Endothelial cell of umbilical vein (primary cell): ENCODE measurements at regions not wholly inside any gene's neighbourhood (a gene's known extent, or its start where the extent isn't known, plus 50 kb on each side); places are given as distances from the start of the nearest gene placed in this dataset.

Experiments used
- BruUV-seq: library from RNA; stranded (reverse); fragments of 400-500 nt; replicated peaks from 2 replicates; lab custom pipeline; 2021; lab: Mats Ljungman, UMichigan
- CTCF ChIA-PET: fragments of 300-600, 350-600 bp; sonication (Branson Sonifier 250); formaldehyde crosslinking; loops from one replicate; lab custom pipeline; 2021; ENCODE audit warnings: antibody characterized with exemption, inconsistent platforms; lab: Charles Lee
- POLR2A ChIA-PET: fragments of 300-600, 350-600 bp; sonication (Branson Sonifier 250); formaldehyde crosslinking; loops from one replicate; lab custom pipeline; 2021; ENCODE audit warnings: antibody characterized with exemption, inconsistent platforms; lab: Charles Lee
- DNase-seq: peaks from one replicate; pipeline ENCODE4 v3.0.0-alpha.2; 2011; ENCODE audit warnings: low read depth, low spot score
- FAIRE-seq: peaks from 2 replicates; lab custom pipeline; 2011; peaks lifted over from hg19 to GRCh38; lab: Jason Lieb, UNC
- H2AFZ ChIP-seq: 2 replicates; pipeline ENCODE4 v1.6.0; 2012; ENCODE audit warnings: low read depth, low read length, control low read depth, inconsistent platforms
- H3K27ac ChIP-seq: 2 replicates; pipeline ENCODE4 v1.5.1; 2011; ENCODE audit warnings: low read depth, mild to moderate bottlenecking, control low read depth, low read length, moderate library complexity; ENCODE audit not compliant: insufficient read depth
- H3K27me3 ChIP-seq, 2 experiments: 2 replicates each; pipeline versions ENCODE4 v1.6.0 to v1.6.1; 2011; ENCODE audit warnings: low read length in 2 of 2, mixed read lengths in 1 of 2; ENCODE audit not compliant: control insufficient read depth in 2 of 2, insufficient read depth in 2 of 2
- H3K36me3 ChIP-seq, 2 experiments: 2 replicates in 1 of 2; 3 replicates in 1 of 2; pipeline ENCODE4 v1.5.1; 2011; ENCODE audit warnings: low read length in 2 of 2, mild to moderate bottlenecking in 1 of 2, moderate library complexity in 1 of 2; ENCODE audit not compliant: control insufficient read depth in 2 of 2, insufficient read depth in 2 of 2; ENCODE audit errors: extremely low read depth in 1 of 2
- H3K4me1 ChIP-seq: 3 replicates; pipeline ENCODE4 v1.5.1; 2011; ENCODE audit warnings: mild to moderate bottlenecking, low read length; ENCODE audit not compliant: control insufficient read depth, insufficient read depth; ENCODE audit errors: extremely low read depth
- H3K4me2 ChIP-seq: 2 replicates; pipeline ENCODE4 v1.6.1; 2011; ENCODE audit warnings: low read length, control low read depth, mixed read lengths; ENCODE audit not compliant: insufficient read depth
- H3K4me3 ChIP-seq, 3 experiments: fragments of 200-600 bp in 1 of 3; sonication (generic), shearing (Covaris generic) in 1 of 3; replicated peaks in 1 of 3; 2 replicates each; pipeline ENCODE4 v1.5.1; 2011 to 2016; ENCODE audit warnings: control low read depth in 3 of 3, low read length in 3 of 3, mild to moderate bottlenecking in 2 of 3, inconsistent platforms in 1 of 3, low read depth in 1 of 3, moderate library complexity in 1 of 3; ENCODE audit not compliant: insufficient read depth in 1 of 3
- H3K79me2 ChIP-seq: 2 replicates; pipeline ENCODE4 v1.6.0; 2012; ENCODE audit warnings: low read length, inconsistent platforms; ENCODE audit not compliant: control insufficient read depth, insufficient read depth
- H3K9ac ChIP-seq: replicated peaks from 2 replicates; pipeline ENCODE3; 2011; ENCODE audit warnings: low read length, control low read depth; ENCODE audit not compliant: insufficient read depth; ENCODE audit errors: extremely low read depth
- H3K9me1 ChIP-seq: replicated peaks from 3 replicates; pipeline ENCODE4 v1.6.0; 2011; ENCODE audit warnings: mild to moderate bottlenecking, low read length; ENCODE audit not compliant: control insufficient read depth, insufficient read depth; ENCODE audit errors: extremely low read depth
- H3K9me3 ChIP-seq: replicated peaks from 2 replicates; pipeline ENCODE4 v1.5.1; 2012; ENCODE audit warnings: low read length, inconsistent platforms; ENCODE audit not compliant: control insufficient read depth, insufficient read depth
- H4K20me1 ChIP-seq: replicated peaks from 2 replicates; pipeline ENCODE3; 2011; ENCODE audit warnings: mild to moderate bottlenecking, low read length; ENCODE audit not compliant: control insufficient read depth, insufficient read depth; ENCODE audit errors: extremely low read depth
- EZH2 ChIP-seq: IDR thresholded peaks from 2 replicates; pipeline ENCODE4 v1.6.1; 2012; ENCODE audit warnings: borderline replicate concordance, low read depth, mild to moderate bottlenecking, moderate library complexity, low read length, inconsistent platforms; ENCODE audit not compliant: severe bottlenecking
- FOS ChIP-seq: IDR thresholded peaks from 2 replicates; pipeline ENCODE4 v1.6.1; 2011; ENCODE audit warnings: mild to moderate bottlenecking, low read length, moderate library complexity, borderline replicate concordance; ENCODE audit not compliant: insufficient read depth
- GATA2 ChIP-seq: IDR thresholded peaks from 2 replicates; pipeline ENCODE4 v1.7.0; 2011; ENCODE audit warnings: low read depth, mild to moderate bottlenecking, moderate library complexity, mixed read lengths, low read length; ENCODE audit not compliant: insufficient read length, insufficient read depth
- JUN ChIP-seq: IDR thresholded peaks from 2 replicates; pipeline ENCODE4 v1.6.1; 2011; ENCODE audit warnings: borderline replicate concordance, low read depth; ENCODE audit not compliant: insufficient read length, insufficient read depth
- MYC ChIP-seq: IDR thresholded peaks from one replicate; pipeline ENCODE4 v1.6.1; 2011; ENCODE audit warnings: mild to moderate bottlenecking, low read depth, low read length
- POLR2A ChIP-seq: IDR thresholded peaks from 2 replicates; pipeline ENCODE4 v1.6.1; 2012; ENCODE audit warnings: low read depth, mild to moderate bottlenecking, control low read depth, low read length
- POLR2AphosphoS5 ChIP-seq: IDR thresholded peaks from 2 replicates; pipeline ENCODE4 v1.6.1; 2012; ENCODE audit warnings: low read depth, mild to moderate bottlenecking, control low read depth, low read length, moderate library complexity; ENCODE audit not compliant: insufficient read depth
- dilution Hi-C: fragments of 300-500 bp; cut with MboI; formaldehyde crosslinking; loops from one replicate; pipeline ENCODE4 v1.15.0; 2019; ENCODE audit warnings: low sequenced_read_pairs; ENCODE audit not compliant: extremely low pct_ligation_motif_present
- intact Hi-C: fragments of 100-400 bp; cut with micrococcal nuclease; formaldehyde crosslinking; loops from one replicate; pipeline ENCODE4 v1.10.0; 2022
- TF ChIP-seq, protein P1 (sequence below), 2 donors: IDR thresholded peaks; 1 replicate in 1 of 2; 2 replicates in 1 of 2; pipeline ENCODE4 v1.5.1; 2011; ENCODE audit warnings: low read length in 2 of 2, mild to moderate bottlenecking in 2 of 2, moderate library complexity in 2 of 2, control low read depth in 1 of 2, inconsistent platforms in 1 of 2, low read depth in 1 of 2; ENCODE audit not compliant: insufficient read depth in 1 of 2; ENCODE audit errors: extremely low read depth in 1 of 2
- TF ChIP-seq, protein P2 (sequence below): IDR thresholded peaks from 2 replicates; pipeline ENCODE4 v1.6.1; 2011; ENCODE audit not compliant: insufficient read depth, insufficient read length

DNA sequence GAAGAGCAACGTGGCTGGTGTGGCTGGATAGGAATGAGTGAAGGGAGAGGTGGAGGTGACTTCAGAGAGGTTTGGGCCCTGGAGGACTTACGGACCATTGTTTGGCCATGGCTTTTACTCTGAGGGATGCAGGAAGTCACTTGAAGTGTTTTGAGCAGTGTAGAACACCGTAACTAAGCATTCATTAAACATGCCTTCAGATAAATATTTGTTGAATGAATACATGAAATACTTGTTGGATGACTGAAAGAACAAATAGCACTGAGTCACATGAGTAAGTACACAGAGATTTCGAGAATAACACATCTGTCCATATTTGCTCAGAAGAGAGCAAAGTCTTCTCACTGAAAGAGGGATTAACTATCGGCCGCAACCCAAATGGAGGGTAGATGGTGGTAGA is 182.7 kb upstream of the SNX19 start:
- H3K36me3 ChIP-seq, result no peaks in the 10 kb centered on the region
- CTCF ChIA-PET, result no interaction called here
- H3K4me1 ChIP-seq, result no peaks in the 10 kb centered on the region
- H3K4me3 ChIP-seq, result no peak overlapping the region
- H3K27me3 ChIP-seq, result no peaks in the 10 kb centered on the region
- no TSS peak for BruUV-seq
- FAIRE-seq, result no peak
- H3K27ac ChIP-seq, result no peak overlapping the region
- POLR2A ChIA-PET, result no interaction called here
- H3K9me1 ChIP-seq, result no peaks in the 10 kb centered on the region
- H3K4me2 ChIP-seq, result no peak overlapping the region
- intact Hi-C loops, result no loop called here
- H4K20me1 ChIP-seq, result no peaks in the 10 kb centered on the region
- H3K79me2 ChIP-seq, result no peaks in the 10 kb centered on the region
- H3K9ac ChIP-seq, result no peak overlapping the region
- TF ChIP-seq GATA2, result no peak
- no peak for TF ChIP-seq POLR2AphosphoS5
- TF ChIP-seq JUN, result no peak
- no peak for TF ChIP-seq EZH2
- TF ChIP-seq FOS, result no peak
- no peak for TF ChIP-seq MYC
- TF ChIP-seq, protein P1, sequence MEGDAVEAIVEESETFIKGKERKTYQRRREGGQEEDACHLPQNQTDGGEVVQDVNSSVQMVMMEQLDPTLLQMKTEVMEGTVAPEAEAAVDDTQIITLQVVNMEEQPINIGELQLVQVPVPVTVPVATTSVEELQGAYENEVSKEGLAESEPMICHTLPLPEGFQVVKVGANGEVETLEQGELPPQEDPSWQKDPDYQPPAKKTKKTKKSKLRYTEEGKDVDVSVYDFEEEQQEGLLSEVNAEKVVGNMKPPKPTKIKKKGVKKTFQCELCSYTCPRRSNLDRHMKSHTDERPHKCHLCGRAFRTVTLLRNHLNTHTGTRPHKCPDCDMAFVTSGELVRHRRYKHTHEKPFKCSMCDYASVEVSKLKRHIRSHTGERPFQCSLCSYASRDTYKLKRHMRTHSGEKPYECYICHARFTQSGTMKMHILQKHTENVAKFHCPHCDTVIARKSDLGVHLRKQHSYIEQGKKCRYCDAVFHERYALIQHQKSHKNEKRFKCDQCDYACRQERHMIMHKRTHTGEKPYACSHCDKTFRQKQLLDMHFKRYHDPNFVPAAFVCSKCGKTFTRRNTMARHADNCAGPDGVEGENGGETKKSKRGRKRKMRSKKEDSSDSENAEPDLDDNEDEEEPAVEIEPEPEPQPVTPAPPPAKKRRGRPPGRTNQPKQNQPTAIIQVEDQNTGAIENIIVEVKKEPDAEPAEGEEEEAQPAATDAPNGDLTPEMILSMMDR (IDR thresholded peaks at IDR 0.05; ENCODE audit: extremely low read depth in 1 of 2, insufficient read depth in 1 of 2, low read depth in 1 of 2, low read length in 2 of 2), result no peak
- no peak for TF ChIP-seq POLR2A
- TF ChIP-seq, protein P2, sequence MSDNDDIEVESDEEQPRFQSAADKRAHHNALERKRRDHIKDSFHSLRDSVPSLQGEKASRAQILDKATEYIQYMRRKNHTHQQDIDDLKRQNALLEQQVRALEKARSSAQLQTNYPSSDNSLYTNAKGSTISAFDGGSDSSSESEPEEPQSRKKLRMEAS, result no peak
- no peak for DNase-seq
- dilution Hi-C loops, result no loop called here
- no peak overlapping the region for H2AFZ ChIP-seq
- H3K9me3 ChIP-seq, result peaks cover 2% of the 10 kb centered on the region
